Transverse colon (tissue), 4 donors: ENCODE measurements at regions not wholly inside any gene's neighbourhood (a gene's known extent, or its start where the extent isn't known, plus 50 kb on each side); places are given as distances from the start of the nearest gene placed in this dataset.

Experiments
- DNase-seq: peaks from one replicate; pipeline ENCODE4 v3.0.0-alpha.2; 2019
- H3K27ac ChIP-seq, 4 donors: fragments of 200-600 bp; sonication (generic); 2 replicates each; pipeline ENCODE4 v1.5.1; 2016 to 2018; ENCODE audit warnings: inconsistent platforms in 4 of 4
- H3K27me3 ChIP-seq: fragments of 200-600 bp; sonication (generic); 2 replicates; pipeline ENCODE4 v1.5.1; 2017; ENCODE audit warnings: inconsistent platforms
- H3K36me3 ChIP-seq, 4 donors: fragments of 200-600 bp; sonication (generic); 2 replicates each; pipeline ENCODE4 v1.5.1; 2017 to 2019; ENCODE audit warnings: inconsistent platforms in 4 of 4
- H3K4me1 ChIP-seq, 4 donors: fragments of 200-600 bp; sonication (generic); 2 replicates each; pipeline ENCODE4 v1.5.1; 2017 to 2020; ENCODE audit warnings: inconsistent platforms in 4 of 4
- H3K4me3 ChIP-seq, 4 donors: fragments of 200-600 bp; sonication (generic); 1 replicate in 1 of 4; 2 replicates in 3 of 4; pipeline versions ENCODE4 v1.5.1 to v1.6.1; 2017 to 2019; ENCODE audit warnings: inconsistent platforms in 4 of 4
- H3K9me3 ChIP-seq, 2 donors: fragments of 200-600 bp; sonication (generic); 2 replicates each; pipeline ENCODE4 v1.5.1; 2017 to 2019; ENCODE audit warnings: inconsistent platforms in 2 of 2
- CTCF ChIP-seq, 5 experiments: fragments of 200-600 bp in 3 of 5; fragments of 450-650 bp in 2 of 5; sonication (generic) in 3 of 5; IDR thresholded peaks; 1 replicate in 2 of 5; 2 replicates in 3 of 5; pipeline ENCODE4 v1.5.1; 2016 to 2017; ENCODE audit warnings: antibody characterized with exemption in 5 of 5, inconsistent platforms in 3 of 5, mild to moderate bottlenecking in 2 of 5, moderate library complexity in 1 of 5
- EP300 ChIP-seq: sonication (generic); formaldehyde crosslinking; IDR thresholded peaks from one replicate; pipeline ENCODE4 v1.6.1; 2017; ENCODE audit warnings: antibody characterized with exemption, low read depth
- POLR2A ChIP-seq: fragments of 450-650 bp; IDR thresholded peaks from one replicate; pipeline ENCODE4 v1.6.1; 2016; ENCODE audit warnings: antibody characterized with exemption, mild to moderate bottlenecking, moderate library complexity
- POLR2AphosphoS5 ChIP-seq, 3 donors: sonication (generic); formaldehyde crosslinking; IDR thresholded peaks; one replicate each; pipeline ENCODE4 v1.6.1; 2016; ENCODE audit warnings: antibody characterized with exemption in 3 of 3
- WGBS, 2 donors: methylation state at CpG; one replicate each; pipeline ENCODE4 v1.1.5; 2018; ENCODE audit warnings: low coverage in 1 of 2; 5-methylcytosine and 5-hydroxymethylcytosine counted together
- in situ Hi-C, 4 donors: fragments of 200-750 bp; cut with MboI; loops; one replicate each; pipeline versions ENCODE4 v1.15.0 to v1.15.1; 2017; ENCODE audit warnings: low sequenced_read_pairs in 3 of 4, low pct_ligation_motif_present in 1 of 4, low pct_unique_long_range_greater_than_20kb in 1 of 4
- intact Hi-C: fragments of 100-400 bp; cut with DNase I; formaldehyde crosslinking; loops from one replicate; pipeline ENCODE4 v1.15.1; 2023; ENCODE audit warnings: low total_unique reads

- intact Hi-C loops, result no loop called here
- Histone ChIP-seq H3K27ac (no peak overlapping the region), H3K9me3 (no peaks in the 10 kb centered on the region), H3K4me3 (no peak overlapping the region), H3K27me3 (no peaks in the 10 kb centered on the region), H3K36me3 (no peaks in the 10 kb centered on the region), H3K4me1 (peaks cover 0 to 29% (median 4%) of the 10 kb centered on the region in 4 donors)
- TF ChIP-seq POLR2AphosphoS5 (IDR thresholded peaks at IDR 0.05) (no peak), EP300 (no peak), POLR2A (no peak), CTCF (IDR thresholded peaks at IDR 0.05) (no peak)
- in situ Hi-C loops, result no loop called here
- 11 to 32% methylated on average over 1 of the region's 1 CpG for WGBS, 2 donors
- DNase-seq, result no peak
These were observed 121.9 kb upstream of the DPH6 start for GRCh38 chr15:35667908-35668307.

- H3K4me1 ChIP-seq, result peaks cover 0 to 38% (median 4%) of the 10 kb centered on the region in 4 donors
- H3K27ac ChIP-seq, result no peak overlapping the region
- DNase-seq, result no peak
- intact Hi-C loops, result no loop called here
- no peaks in the 10 kb centered on the region for H3K9me3 ChIP-seq
- no peaks in the 10 kb centered on the region for H3K27me3 ChIP-seq
- TF ChIP-seq POLR2A (no peak), POLR2AphosphoS5 (IDR thresholded peaks at IDR 0.05) (no peak), EP300 (no peak), CTCF (IDR thresholded peaks at IDR 0.05) (no peak)
- in situ Hi-C loops, result no loop called here
- WGBS, 2 donors, result 79 to 81% methylated on average over 3 of the region's 3 CpGs
- no peak overlapping the region for H3K4me3 ChIP-seq
- H3K36me3 ChIP-seq, result no peaks in the 10 kb centered on the region
These were observed 123.1 kb upstream of the DPH6 start for GRCh38 chr15:35669021-35669420.

- Histone ChIP-seq H3K4me1 (peaks cover 0 to 38% (median 4%) of the 10 kb centered on the region in 4 donors), H3K4me3 (no peak overlapping the region), H3K27ac (no peak overlapping the region), H3K27me3 (no peaks in the 10 kb centered on the region), H3K36me3 (no peaks in the 10 kb centered on the region), H3K9me3 (no peaks in the 10 kb centered on the region)
- TF ChIP-seq POLR2A, result no peak
- TF ChIP-seq POLR2AphosphoS5 (IDR thresholded peaks at IDR 0.05), result no peak
- no peak for TF ChIP-seq CTCF (IDR thresholded peaks at IDR 0.05)
- no peak for TF ChIP-seq EP300
- in situ Hi-C loops (no loop called here), intact Hi-C loops (no loop called here)
- no peak for DNase-seq
- 78 to 92% methylated on average over 4 to 5 of the region's 5 CpGs for WGBS, 2 donors
These were observed 123.6 kb upstream of the DPH6 start for GRCh38 chr15:35669432-35670045.

GRCh38 chr15:35671197-35671596 is 125.2 kb upstream of the DPH6 start:
- Histone ChIP-seq H3K4me1 (peaks cover 0 to 45% (median 8%) of the 10 kb centered on the region in 4 donors), H3K9me3 (no peaks in the 10 kb centered on the region), H3K27ac (no peak overlapping the region), H3K36me3 (no peaks in the 10 kb centered on the region), H3K27me3 (no peaks in the 10 kb centered on the region), H3K4me3 (no peak overlapping the region)
- TF ChIP-seq CTCF (IDR thresholded peaks at IDR 0.05), result no peak
- TF ChIP-seq POLR2AphosphoS5 (IDR thresholded peaks at IDR 0.05), result no peak
- TF ChIP-seq EP300, result no peak
- no peak for TF ChIP-seq POLR2A
- intact Hi-C loops, result no loop called here
- in situ Hi-C loops, result no loop called here
- no peak for DNase-seq
